Ovary (tissue), 7 donors: ENCODE measurements at regions not wholly inside any gene's neighbourhood (a gene's known extent, or its start where the extent isn't known, plus 50 kb on each side); places are given as distances from the start of the nearest gene placed in this dataset.

Experiments
- DNase-seq, 5 donors: peaks; one replicate each; pipeline ENCODE4 v3.0.0-alpha.2; 2019 to 2020
- H3K27ac ChIP-seq, 2 donors: fragments of 200-600 bp; one replicate each; pipeline versions ENCODE4 v1.5.1 to v1.8.0; 2019 to 2022
- H3K27me3 ChIP-seq: fragments of 200-600 bp; one replicate; pipeline ENCODE4 v1.8.0; 2022
- H3K36me3 ChIP-seq: fragments of 200-600 bp; sonication (generic); one replicate; pipeline ENCODE4 v1.5.1; 2019
- H3K4me1 ChIP-seq: one replicate; pipeline ENCODE4 v1.8.1; 2013; ENCODE audit warnings: mild to moderate bottlenecking, moderate library complexity; ENCODE audit not compliant: insufficient read depth
- H3K4me3 ChIP-seq: fragments of 200-600 bp; sonication (generic); one replicate; pipeline ENCODE4 v1.5.1; 2017
- H3K9me3 ChIP-seq, 2 donors: fragments of 200-600 bp in 1 of 2; sonication (generic) in 1 of 2; one replicate each; pipeline versions ENCODE4 v1.5.1 to v1.8.1; 2013 to 2019; ENCODE audit warnings: mild to moderate bottlenecking in 1 of 2, moderate library complexity in 1 of 2
- EP300 ChIP-seq: sonication (generic); formaldehyde crosslinking; IDR thresholded peaks from one replicate; pipeline ENCODE4 v1.6.1; 2017; ENCODE audit warnings: antibody characterized with exemption
- POLR2A ChIP-seq: fragments of 450-650 bp; IDR thresholded peaks from one replicate; pipeline ENCODE4 v1.6.1; 2017; ENCODE audit warnings: antibody characterized with exemption, mild to moderate bottlenecking, moderate library complexity
- WGBS, 3 donors: extraction: QIAGEN DNeasy Blood & Tissue Kit in 1 of 3; methylation state at CpG; one replicate each; pipeline versions ENCODE4 v1.1.5 to v1.1.7; 2013 to 2017; 5-methylcytosine and 5-hydroxymethylcytosine counted together
- intact Hi-C, 4 donors: fragments of 100-400 bp; cut with DNase I; formaldehyde crosslinking; loops; one replicate each; pipeline versions ENCODE4 v1.11.0 to v1.15.1; 2022 to 2023
- TF ChIP-seq, protein P1 (sequence below), 3 donors: fragments of 450-650 bp in 2 of 3; fragments of 200-600 bp in 1 of 3; IDR thresholded peaks; one replicate each; pipeline versions ENCODE4 v1.5.1 to v1.8.0; 2016 to 2022; ENCODE audit warnings: antibody characterized with exemption in 3 of 3, mild to moderate bottlenecking in 1 of 3
- donor health status: DM: no; HTN: no; CAD: no; lungs with moderate emphysema.
- donor health status: DM: no; HTN: no; CAD: no.
- donor health status: Bipolar disorder and iron deficiency.
- donor health status: DM: no; HTN: no; CAD: no.
- donor health status: DM: yes; HTN: yes; CAD: no.

DNA sequence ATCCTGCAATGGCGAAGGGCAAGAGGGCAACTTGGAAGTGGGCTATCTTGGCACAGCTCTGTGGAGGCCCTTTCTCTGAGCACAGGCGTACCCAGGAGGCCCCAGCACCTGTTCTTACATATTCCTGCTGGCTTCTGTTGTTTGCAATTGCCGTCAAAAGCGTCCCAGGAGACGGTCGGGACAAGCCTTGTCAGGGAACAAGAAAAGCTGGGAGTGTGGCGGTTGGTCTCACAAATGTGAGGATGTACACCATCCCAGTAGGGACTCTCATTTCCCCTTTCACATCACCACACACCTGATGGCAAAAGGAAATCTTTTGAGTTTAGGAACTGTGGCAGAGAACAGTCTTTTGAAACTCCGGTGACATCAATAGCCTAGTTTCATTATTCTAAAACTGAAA is 94.7 kb upstream of the EFEMP1 start:
- WGBS, 3 donors = 72 to 82% (median 78%) methylated on average over 8 of the region's 8 CpGs
- Histone ChIP-seq H3K4me1 (no peaks in the 10 kb centered on the region), H3K27ac (no peak overlapping the region), H3K4me3 (no peak overlapping the region), H3K9me3 (no peaks in the 10 kb centered on the region), H3K27me3 (no peaks in the 10 kb centered on the region), H3K36me3 (no peaks in the 10 kb centered on the region)
- no peak for DNase-seq
- intact Hi-C loops = no loop called here
- TF ChIP-seq EP300 = no peak
- TF ChIP-seq, protein P1, sequence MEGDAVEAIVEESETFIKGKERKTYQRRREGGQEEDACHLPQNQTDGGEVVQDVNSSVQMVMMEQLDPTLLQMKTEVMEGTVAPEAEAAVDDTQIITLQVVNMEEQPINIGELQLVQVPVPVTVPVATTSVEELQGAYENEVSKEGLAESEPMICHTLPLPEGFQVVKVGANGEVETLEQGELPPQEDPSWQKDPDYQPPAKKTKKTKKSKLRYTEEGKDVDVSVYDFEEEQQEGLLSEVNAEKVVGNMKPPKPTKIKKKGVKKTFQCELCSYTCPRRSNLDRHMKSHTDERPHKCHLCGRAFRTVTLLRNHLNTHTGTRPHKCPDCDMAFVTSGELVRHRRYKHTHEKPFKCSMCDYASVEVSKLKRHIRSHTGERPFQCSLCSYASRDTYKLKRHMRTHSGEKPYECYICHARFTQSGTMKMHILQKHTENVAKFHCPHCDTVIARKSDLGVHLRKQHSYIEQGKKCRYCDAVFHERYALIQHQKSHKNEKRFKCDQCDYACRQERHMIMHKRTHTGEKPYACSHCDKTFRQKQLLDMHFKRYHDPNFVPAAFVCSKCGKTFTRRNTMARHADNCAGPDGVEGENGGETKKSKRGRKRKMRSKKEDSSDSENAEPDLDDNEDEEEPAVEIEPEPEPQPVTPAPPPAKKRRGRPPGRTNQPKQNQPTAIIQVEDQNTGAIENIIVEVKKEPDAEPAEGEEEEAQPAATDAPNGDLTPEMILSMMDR (IDR thresholded peaks at IDR 0.05) = no peak
- no peak for TF ChIP-seq POLR2A

DNA sequence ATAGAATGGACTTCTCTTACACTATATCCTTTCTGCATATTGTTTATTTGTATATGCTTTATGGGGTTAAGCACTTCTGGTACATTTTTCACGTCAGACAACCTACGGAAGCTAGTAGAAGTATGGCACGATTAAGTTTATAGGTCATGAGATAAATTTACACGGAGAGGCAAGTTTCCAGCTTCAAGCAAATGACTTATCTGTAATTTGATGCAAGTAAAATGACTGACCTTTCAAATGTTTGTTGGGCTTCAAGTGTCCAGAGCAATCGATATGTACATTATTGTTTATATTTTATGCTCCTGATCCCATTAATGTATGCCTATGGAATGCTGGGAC is 97.5 kb upstream of the EFEMP1 start:
- H3K36me3 ChIP-seq = no peaks in the 10 kb centered on the region
- H3K27me3 ChIP-seq = no peaks in the 10 kb centered on the region
- intact Hi-C loops = no loop called here
- no peaks in the 10 kb centered on the region for H3K4me1 ChIP-seq
- H3K4me3 ChIP-seq = no peak overlapping the region
- WGBS, 3 donors = 60 to 71% (median 62%) methylated on average over 5 of the region's 5 CpGs
- TF ChIP-seq, protein P1 (IDR thresholded peaks at IDR 0.05) = no peak
- no peak overlapping the region for H3K27ac ChIP-seq
- no peak for DNase-seq
- H3K9me3 ChIP-seq = no peaks in the 10 kb centered on the region

DNA sequence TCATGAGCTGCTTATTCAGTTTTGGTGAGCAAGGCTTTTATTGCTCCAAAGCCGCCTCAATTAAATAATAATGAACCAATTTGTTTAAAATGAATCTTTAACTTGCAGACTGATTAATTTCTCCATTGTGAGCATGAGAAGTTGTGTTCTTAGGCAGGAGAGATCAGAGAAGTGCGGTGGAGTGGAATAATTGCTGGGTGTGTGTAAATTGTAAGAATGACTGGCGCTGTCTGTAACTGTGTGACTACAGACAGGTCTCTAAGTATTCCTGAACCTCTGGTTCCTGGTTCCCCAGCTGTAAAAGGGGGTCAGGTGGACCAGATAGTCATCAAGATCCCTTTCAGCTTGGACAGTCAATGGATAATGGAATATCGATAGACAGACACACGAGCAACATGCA is 98.0 kb upstream of the EFEMP1 start:
- WGBS, 3 donors = 91 to 97% (median 96%) methylated on average over 5 of the region's 5 CpGs
- Histone ChIP-seq H3K4me3 (no peak overlapping the region), H3K9me3 (no peaks in the 10 kb centered on the region), H3K27me3 (no peaks in the 10 kb centered on the region), H3K4me1 (no peaks in the 10 kb centered on the region), H3K27ac (no peak overlapping the region), H3K36me3 (no peaks in the 10 kb centered on the region)
- intact Hi-C loops = no loop called here
- DNase-seq = no peak
- TF ChIP-seq, protein P1 (IDR thresholded peaks at IDR 0.05) = no peak
- no peak for TF ChIP-seq EP300
- TF ChIP-seq POLR2A = no peak

DNA sequence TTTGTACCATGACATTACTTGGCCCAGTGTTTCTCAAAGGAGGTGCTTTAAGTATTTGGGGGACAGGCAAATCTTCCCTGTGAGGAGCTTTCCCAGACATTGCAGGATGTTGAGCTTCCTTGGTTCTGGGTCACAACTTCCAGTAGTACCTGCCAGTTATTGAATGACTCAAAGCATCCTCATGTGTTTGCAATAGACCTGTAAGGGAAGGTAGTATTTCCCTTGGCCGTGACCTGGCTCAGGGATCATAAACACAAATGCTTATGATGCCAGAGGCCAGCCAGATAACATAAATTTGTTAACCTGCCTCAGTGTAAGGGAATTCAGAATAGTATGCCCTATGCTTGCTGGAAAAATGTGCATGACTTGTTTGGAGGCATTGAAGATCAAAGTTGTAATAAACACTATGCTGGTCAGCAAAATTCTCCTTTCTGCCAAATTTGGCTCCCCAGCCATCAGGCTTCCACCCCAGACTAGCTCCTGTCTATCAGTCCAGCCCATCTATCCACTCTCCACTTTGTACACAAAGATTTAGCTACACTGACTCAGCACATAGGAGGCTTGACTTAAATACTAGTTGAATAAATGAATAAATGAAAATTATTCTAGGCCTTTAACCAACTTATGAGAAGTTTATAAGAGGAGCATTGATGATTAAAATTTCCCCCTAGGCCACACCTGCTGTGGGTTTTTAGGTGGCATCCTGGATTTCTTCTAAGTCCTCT is 102.0 kb upstream of the EFEMP1 start:
- no peaks in the 10 kb centered on the region for H3K27me3 ChIP-seq
- H3K9me3 ChIP-seq = no peaks in the 10 kb centered on the region
- intact Hi-C loops = no loop called here
- H3K4me1 ChIP-seq = no peaks in the 10 kb centered on the region
- no peak for DNase-seq
- no peaks in the 10 kb centered on the region for H3K36me3 ChIP-seq
- H3K27ac ChIP-seq = no peak overlapping the region
- H3K4me3 ChIP-seq = no peak overlapping the region
- 31 to 75% (median 54%) methylated on average over 1 of the region's 1 CpG for WGBS, 3 donors
- TF ChIP-seq POLR2A = no peak
- no peak for TF ChIP-seq EP300
- TF ChIP-seq, protein P1 (IDR thresholded peaks at IDR 0.05) = no peak
